HS-5 (cell line): ENCODE measurements at regions not wholly inside any gene's neighbourhood (a gene's known extent, or its start where the extent isn't known, plus 50 kb on each side); places are given as distances from the start of the nearest gene placed in this dataset.

Source experiments
- DNase-seq: peaks from one replicate; pipeline ENCODE4 v3.0.0-alpha.2; 2012; ENCODE audit warnings: low read depth

DNA sequence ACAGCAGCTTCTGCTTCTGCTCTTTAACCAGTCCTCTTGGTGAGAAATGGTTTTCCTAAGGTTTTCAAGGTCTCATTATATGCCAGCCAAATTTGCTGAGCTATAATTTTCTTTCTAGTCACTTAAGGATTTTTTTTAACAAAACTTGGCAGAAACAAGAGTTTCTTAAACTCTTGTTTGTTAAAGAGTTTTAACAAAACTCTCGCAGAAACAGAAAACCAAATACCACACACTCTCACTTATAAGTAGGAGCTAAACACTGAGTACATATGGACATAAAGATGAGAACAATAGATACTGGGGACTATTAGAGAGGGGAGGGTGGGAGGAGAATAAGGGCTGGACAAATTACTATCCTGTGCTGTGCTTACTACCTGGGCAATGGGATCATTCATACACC lies 908.3 kb downstream of the TUSC7 start:
- no peak for DNase-seq

DNA sequence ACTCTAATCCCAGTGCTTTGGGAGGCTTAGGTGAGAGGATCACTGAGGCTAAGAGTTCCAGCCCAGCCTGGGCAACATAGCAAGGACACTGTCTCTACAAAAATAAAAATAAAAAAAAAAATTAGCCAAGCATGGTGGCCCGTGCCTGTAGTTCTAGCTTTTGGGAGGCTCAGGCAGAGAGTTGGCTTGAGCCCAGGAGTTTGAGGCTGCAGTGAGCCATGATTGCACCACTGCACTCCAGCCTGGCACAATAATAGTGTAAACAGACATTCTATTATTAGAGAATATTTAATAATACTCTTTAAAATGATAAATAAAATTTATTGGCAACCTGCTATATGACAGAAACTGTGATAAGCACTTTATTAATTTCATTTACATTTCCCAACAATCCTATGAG lies 908.9 kb downstream of the TUSC7 start:
- DNase-seq = no peak

DNA sequence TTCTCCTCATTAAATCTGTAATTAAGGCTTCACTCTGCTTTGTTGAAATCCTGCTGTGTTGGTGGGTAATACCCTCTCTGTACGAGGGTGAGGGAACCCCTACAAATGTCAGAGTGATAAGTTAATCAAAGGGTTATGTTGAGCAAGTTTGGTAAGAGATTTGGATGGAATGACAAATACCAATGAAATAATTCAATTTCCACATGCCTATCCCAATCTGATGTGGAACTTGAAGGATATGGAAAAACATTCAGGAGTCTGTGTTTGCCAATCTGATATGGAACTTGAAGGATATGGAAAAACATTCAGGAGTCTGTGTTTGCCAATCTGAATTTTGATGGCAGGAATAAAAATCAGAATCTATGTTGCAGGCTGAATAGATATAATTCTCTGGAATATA lies 910.2 kb downstream of the TUSC7 start:
- no peak for DNase-seq

DNA sequence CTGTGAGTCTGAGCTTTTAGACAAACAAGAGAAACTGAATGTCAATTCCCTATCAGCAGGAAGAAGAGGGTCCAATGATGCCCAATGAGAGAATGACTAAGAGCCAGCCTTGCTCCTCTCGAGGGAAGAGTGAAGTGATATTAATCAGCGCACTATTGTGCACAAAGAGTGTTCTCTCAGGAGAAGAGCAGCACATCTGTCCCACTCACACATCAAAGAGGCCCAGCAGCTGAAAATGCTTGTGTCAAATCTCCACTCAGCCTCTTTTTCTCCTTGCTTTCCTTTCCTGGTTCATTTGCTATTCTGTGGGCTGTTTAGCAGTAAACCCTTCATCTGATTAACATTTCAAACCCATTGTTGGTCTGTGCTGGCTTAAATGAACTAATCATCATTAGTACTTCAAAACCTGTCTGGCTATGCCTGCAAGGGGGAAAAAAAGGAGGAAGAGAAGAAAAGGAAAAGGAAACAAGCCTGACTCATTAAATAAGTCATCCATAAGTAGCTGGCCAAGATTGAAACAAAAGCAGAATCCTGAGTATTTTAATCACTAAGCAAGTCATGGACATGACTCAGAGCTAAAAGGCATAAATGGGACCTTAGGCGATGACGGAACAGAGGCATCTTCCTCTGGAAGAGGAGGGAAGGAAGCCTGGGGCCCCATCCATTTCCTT lies 912.7 kb downstream of the TUSC7 start:
- DNase-seq = peak; percentile 88

GRCh38 chr3:117624424-117624823 lies 914.8 kb downstream of the TUSC7 start:
- no peak for DNase-seq

GRCh38 chr3:117625174-117625573 lies 915.6 kb downstream of the TUSC7 start:
- no peak for DNase-seq

DNA sequence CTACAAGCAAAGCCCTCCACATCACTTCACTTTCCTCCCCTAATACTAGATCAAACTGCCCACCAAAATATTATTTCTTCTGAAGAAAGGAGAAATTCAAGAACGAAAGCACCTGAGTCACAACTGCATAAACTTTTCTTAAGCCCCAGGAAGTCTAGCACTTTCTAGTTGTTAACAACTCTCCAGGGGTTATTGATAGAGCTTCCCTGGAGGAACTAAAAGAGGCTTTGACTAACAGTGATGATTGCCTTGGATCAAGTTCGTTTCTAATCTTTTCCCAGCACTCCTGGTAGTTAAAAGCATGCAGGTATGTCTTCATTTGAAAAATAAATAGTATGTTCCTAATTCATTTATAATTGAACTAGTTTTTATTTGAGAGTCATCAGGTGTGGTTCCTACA lies 917.0 kb downstream of the TUSC7 start:
- DNase-seq = no peak

DNA sequence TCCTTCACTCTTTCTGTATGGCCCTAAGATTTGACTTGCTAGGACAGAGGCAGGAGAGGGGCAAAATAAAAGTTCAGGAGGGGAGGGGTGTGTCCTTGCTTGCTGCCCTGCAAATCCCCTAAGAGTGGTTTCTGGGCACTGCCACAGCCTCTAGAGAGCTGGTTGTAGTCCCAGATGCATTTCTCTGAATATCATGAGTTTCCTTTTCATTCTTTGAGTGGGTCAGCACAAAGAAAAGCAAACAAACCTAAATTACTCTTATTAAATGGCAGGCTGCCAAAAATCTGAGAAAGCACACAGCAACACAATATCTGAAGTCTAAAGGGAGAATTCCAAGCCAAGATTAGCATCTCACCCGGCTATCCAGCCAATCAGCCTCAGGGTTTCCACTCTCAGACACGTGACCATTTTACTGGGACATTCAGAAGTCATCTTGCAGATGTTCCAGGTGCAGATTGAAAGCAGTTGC lies 919.3 kb downstream of the TUSC7 start:
- DNase-seq = no peak

- DNase-seq = no peak
Measured at GRCh38 chr3:117629505-117629904, 919.9 kb downstream of the TUSC7 start.

- no peak for DNase-seq
Measured at GRCh38 chr3:117630469-117630868, 920.9 kb downstream of the TUSC7 start.

GRCh38 chr3:117630885-117631284 lies 921.3 kb downstream of the TUSC7 start:
- no peak for DNase-seq

GRCh38 chr3:117631781-117632180 lies 922.2 kb downstream of the TUSC7 start:
- no peak for DNase-seq

DNA sequence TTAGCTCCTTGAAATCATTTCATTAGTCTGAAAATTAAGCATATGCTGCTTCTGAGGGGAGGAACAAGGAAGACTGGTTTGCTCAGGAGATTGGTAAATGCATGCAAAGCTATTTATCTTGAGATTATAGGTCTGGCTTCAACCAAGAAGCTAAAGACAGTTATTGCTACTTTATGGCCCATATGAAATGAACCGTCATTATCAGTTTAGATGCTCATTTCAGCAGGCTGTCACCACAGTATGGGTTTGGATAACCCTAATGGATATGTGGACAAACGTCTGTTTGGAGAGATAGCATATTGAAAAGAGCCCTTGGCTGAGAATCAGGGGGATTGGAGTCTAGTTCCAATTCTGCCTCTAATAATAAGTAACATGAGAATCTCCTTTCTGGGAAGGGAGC lies 922.6 kb downstream of the TUSC7 start:
- no peak for DNase-seq

DNA sequence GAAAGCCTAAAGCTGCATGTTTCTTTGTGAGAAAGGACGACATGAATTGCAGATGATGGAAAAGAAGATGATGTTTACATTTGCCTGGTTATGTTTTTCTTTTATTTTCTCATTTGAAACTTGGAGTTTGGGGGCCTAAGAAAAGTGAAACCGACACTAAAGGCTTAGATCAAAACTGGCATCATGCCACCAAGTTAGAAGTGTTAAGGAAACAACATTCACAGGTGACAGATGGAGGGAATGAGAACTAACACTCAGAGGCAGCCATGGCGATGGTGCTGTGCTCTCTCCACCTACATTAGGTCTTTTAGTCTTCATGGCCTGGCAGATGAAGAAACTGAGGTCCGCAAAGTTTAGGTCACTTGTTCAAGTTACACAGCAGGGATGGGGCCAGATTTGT lies 923.6 kb downstream of the TUSC7 start:
- no peak for DNase-seq

DNA sequence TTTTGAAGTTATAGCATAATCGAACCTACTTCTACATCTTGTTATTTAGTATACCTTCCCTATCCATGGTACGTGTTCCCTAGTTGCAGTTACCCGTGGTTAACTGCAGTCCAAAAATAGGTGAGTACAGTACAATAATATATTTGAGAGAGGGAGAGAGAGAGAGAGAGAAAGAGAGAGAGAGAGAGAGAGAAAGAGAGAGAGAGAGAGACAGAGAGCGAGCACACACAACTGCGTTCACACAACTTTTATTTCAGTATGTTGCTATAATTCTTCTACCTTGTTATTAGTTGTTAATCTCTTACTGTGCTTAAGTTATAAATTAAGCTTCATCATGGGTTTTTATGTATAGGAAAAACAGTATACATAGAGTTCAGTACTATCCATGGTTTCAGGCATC lies 928.1 kb downstream of the TUSC7 start:
- no peak for DNase-seq

GRCh38 chr3:117644203-117644602 lies 934.6 kb downstream of the TUSC7 start:
- DNase-seq = no peak

- DNase-seq = no peak
Measured at GRCh38 chr3:117645561-117646242, 936.1 kb downstream of the TUSC7 start.

DNA sequence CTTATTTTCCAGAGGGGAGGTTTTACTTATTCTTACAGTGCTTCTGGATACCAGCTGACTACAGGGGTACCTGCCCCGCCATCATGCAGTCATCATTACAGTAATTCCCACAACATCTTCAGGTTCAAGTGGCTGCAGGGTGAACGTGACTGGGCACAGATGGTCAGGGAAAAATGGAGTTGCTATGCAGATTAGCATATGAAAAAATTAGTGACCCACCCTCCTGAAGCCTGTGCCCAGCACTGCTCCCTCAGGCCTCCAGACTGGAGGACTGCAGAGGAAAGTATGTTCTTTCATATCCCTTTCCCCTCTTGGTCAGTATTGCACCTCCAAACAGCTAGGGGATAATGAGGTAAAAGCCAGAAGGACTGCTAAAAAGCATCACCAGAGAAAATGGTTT lies 937.9 kb downstream of the TUSC7 start:
- DNase-seq = no peak

DNA sequence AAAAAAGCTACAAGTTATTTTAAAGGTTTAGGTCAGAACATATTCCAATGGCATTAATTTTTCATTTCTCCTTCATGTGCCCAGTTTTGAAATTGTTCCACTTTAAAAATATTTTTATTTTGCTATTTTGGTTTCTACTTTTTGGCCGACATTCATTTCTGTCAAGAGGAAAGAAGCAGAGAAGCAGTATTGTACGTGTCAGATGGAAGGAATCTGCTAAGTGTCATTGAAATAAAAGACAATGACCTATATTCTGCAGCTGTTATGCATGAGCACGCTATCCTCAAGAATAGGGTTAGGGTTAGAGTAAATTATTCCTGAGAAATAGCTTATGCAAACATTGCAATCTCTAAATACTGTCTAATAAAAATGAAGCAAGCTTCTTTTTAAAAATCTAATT lies 941.7 kb downstream of the TUSC7 start:
- DNase-seq = no peak

- no peak for DNase-seq
Measured at GRCh38 chr3:117656391-117656790, 946.8 kb downstream of the TUSC7 start.

GRCh38 chr3:117657278-117657677 lies 947.7 kb downstream of the TUSC7 start:
- no peak for DNase-seq

GRCh38 chr3:117660941-117661817 lies 951.6 kb downstream of the TUSC7 start:
- DNase-seq = peak; percentile 63

DNA sequence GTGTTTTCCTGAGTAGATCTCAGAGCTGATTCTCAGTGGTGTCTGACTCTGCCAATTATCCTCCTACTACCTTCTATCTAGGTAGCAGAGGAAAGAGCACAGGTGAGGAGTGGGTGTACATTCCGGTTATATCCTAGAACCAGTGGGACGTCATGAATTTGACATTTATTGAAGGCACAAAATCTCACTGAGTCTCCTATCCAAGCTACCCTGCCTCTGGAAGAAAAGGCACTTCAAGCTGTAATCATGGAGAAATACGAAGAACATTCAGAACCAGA lies 952.2 kb downstream of the TUSC7 start:
- no peak for DNase-seq
